Lung (tissue), 11 donors: ENCODE measurements at regions not wholly inside any gene's neighbourhood (a gene's known extent, or its start where the extent isn't known, plus 50 kb on each side); places are given as distances from the start of the nearest gene placed in this dataset.

Experiments
- ATAC-seq: fragments of 200-7000 bp; cut with Tn5 transposase; one replicate; pipeline ENCODE4 v1.9.1; 2020; ENCODE audit warnings: moderate number of reproducible peaks; ENCODE audit not compliant: insufficient read depth, low FRiP score
- DNase-seq, 3 donors: peaks; one replicate each; pipeline ENCODE4 v3.0.0-alpha.2; 2013 to 2017
- H3K27ac ChIP-seq, 2 donors: one replicate each; pipeline ENCODE4 v1.5.1; 2013; ENCODE audit warnings: mild to moderate bottlenecking in 2 of 2, moderate library complexity in 2 of 2, control low read depth in 1 of 2, inconsistent platforms in 1 of 2, low read depth in 1 of 2, low read length in 1 of 2
- H3K27me3 ChIP-seq, 3 donors: one replicate each; pipeline ENCODE4 v1.5.1; 2013; ENCODE audit warnings: low read length in 2 of 3; ENCODE audit not compliant: control insufficient read depth in 3 of 3, insufficient read depth in 3 of 3
- H3K36me3 ChIP-seq, 4 donors: one replicate each; pipeline ENCODE4 v1.5.1; 2013; ENCODE audit warnings: low read length in 4 of 4, mild to moderate bottlenecking in 1 of 4, moderate library complexity in 1 of 4; ENCODE audit not compliant: control insufficient read depth in 4 of 4, insufficient read depth in 4 of 4
- H3K4me1 ChIP-seq, 5 donors: one replicate each; pipeline ENCODE4 v1.5.1; 2013; ENCODE audit warnings: low read length in 5 of 5, mild to moderate bottlenecking in 2 of 5, moderate library complexity in 1 of 5; ENCODE audit not compliant: control insufficient read depth in 5 of 5, insufficient read depth in 5 of 5
- H3K4me3 ChIP-seq: one replicate; pipeline ENCODE4 v1.5.1; 2013; ENCODE audit warnings: mild to moderate bottlenecking, control low read depth, moderate library complexity
- H3K9ac ChIP-seq, 2 donors: one replicate each; pipeline ENCODE4 v1.5.1; 2013; ENCODE audit warnings: low read length in 2 of 2, control low read depth in 1 of 2; ENCODE audit not compliant: insufficient read depth in 1 of 2
- H3K9me3 ChIP-seq, 4 donors: one replicate each; pipeline ENCODE4 v1.5.1; 2013; ENCODE audit warnings: low read length in 3 of 4, mild to moderate bottlenecking in 1 of 4, moderate library complexity in 1 of 4; ENCODE audit not compliant: control insufficient read depth in 4 of 4, insufficient read depth in 3 of 4
- CTCF ChIP-seq: IDR thresholded peaks from 2 replicates; pipeline ENCODE4 v1.5.1; 2012; ENCODE audit warnings: mild to moderate bottlenecking; ENCODE audit errors: control extremely low read depth, extremely low read depth
- WGBS, 2 donors: extraction: QIAGEN DNeasy Blood & Tissue Kit; methylation state at CpG; one replicate each; pipeline ENCODE4 v1.1.7; 2013; 5-methylcytosine and 5-hydroxymethylcytosine counted together
- donor health status: control.
- donor health status: control.
- donor health status: Bipolar disorder and iron deficiency.
- donor health status: healthy.
- donor health status: DM: yes; HTN: yes; CAD: no.

- DNase-seq, result no peak
- H3K9ac ChIP-seq, result no peak overlapping the region
- ATAC-seq, result no peak
- H3K4me3 ChIP-seq, result no peak overlapping the region
- peaks cover 0 to 70% (median 8%) of the 10 kb centered on the region in 3 donors for H3K27me3 ChIP-seq
- H3K4me1 ChIP-seq, result no peaks in the 10 kb centered on the region
- no peak overlapping the region for H3K27ac ChIP-seq
- TF ChIP-seq CTCF, result no peak
- WGBS, 2 donors, result 68 to 76% methylated on average over 5 of the region's 5 CpGs
- peaks cover 0 to 8% (median 2%) of the 10 kb centered on the region in 4 donors for H3K9me3 ChIP-seq
- H3K36me3 ChIP-seq, result no peaks in the 10 kb centered on the region
Measured at GRCh38 chr3:81378552-81379293, 382.7 kb downstream of the GBE1 start.

- no peak for DNase-seq
- Histone ChIP-seq H3K4me1 (no peaks in the 10 kb centered on the region), H3K27me3 (peaks cover 0 to 62% (median 3%) of the 10 kb centered on the region in 3 donors), H3K4me3 (no peak overlapping the region), H3K27ac (no peak overlapping the region), H3K9ac (no peak overlapping the region), H3K9me3 (peaks cover 0 to 8% (median 0%) of the 10 kb centered on the region in 4 donors), H3K36me3 (no peaks in the 10 kb centered on the region)
- ATAC-seq, result no peak
- TF ChIP-seq CTCF, result no peak
Measured at GRCh38 chr3:81375921-81376320, 385.5 kb downstream of the GBE1 start.

- Histone ChIP-seq H3K4me3 (no peak overlapping the region), H3K4me1 (no peaks in the 10 kb centered on the region), H3K27me3 (peaks cover 0 to 6% (median 0%) of the 10 kb centered on the region in 3 donors), H3K9me3 (peaks cover 0 to 6% (median 0%) of the 10 kb centered on the region in 4 donors), H3K27ac (no peak overlapping the region), H3K36me3 (no peaks in the 10 kb centered on the region), H3K9ac (no peak overlapping the region)
- ATAC-seq, result no peak
- WGBS, 2 donors, result 32 to 34% methylated on average over 3 of the region's 3 CpGs
- DNase-seq, result peak in 1 of 3 donors; percentile 10
- TF ChIP-seq CTCF, result no peak
Measured at GRCh38 chr3:81364411-81364810, 397.0 kb downstream of the GBE1 start.
